ENCODE measurements at regions not wholly inside any gene's neighbourhood (a gene's known extent, or its start where the extent isn't known, plus 50 kb on each side); places are given as distances from the start of the nearest gene placed in this dataset.

- no peak for DNase-seq
These were observed 117.0 kb upstream of the KCNJ16 start for GRCh38 chr17:69958063-69958462.

DNA sequence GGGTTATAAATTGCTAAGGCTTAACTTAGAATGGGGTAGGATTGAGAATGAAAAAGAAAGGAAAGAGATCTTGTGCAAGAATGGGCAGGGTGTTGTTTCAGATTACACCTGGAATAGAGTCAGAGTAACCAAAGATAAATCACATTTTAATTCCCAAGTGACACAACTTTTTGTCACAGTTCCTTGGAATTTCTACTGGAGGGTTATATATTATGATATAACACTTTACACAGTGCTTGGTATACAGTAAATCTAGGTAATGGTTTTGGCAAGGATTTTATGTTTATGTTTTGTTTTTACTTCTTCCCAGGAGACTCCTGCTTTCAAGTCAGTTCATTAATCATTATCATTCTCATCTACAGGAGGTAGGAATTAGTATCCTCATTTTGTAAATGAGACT, 115.7 kb upstream of the KCNJ16 start:
- no peak for DNase-seq

DNA sequence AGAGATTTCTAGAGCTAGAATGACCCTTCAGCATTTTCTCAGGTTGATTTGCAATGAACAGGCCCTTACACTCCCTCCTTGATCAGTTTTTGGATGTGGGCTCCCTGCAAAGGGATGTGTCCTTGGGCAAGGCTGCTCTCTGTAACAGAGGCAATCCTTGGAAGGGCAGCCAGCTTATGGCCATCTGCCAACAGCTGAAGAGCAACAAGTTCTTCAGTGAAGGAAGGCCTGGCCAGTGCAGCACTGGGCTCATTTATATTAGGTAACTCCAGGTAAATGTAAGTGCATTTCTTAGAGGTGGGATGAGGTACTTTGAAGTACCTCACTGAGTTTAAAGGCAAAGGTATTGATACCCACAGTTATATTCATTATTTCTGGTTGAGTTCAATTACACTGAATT, 114.3 kb upstream of the KCNJ16 start:
- DNase-seq: no peak

DNA sequence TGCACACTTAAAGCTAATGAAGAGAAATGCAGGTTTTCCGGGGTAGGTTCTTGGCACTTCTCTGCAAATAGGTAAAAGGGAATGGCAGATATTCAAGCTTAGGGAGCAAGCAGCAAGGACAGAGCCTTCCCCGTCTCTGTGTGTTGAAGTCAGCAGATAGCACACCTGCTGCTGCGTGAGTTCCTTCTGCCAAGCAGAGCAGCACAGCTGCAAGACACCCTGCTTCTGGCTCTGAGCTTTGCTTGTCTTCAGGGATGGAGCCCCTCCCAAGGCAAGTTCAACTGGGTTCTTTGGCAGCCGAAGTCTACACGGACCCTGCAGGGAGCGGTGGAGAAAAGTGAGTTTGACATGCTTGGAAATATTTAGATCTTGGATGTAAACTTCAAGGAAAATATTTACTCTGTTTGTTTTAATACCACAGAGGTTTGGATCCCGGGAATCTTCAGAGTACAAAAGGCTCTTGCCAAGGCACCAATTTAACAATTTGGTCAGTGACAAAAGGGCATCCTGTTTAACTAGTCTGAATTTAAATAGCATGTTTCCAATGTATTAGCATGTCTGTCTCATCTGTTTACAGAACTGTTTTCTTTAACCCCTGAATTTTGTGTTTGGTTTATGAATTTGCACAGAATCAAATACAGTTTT, 113.4 kb upstream of the KCNJ16 start:
- DNase-seq: no peak

DNA sequence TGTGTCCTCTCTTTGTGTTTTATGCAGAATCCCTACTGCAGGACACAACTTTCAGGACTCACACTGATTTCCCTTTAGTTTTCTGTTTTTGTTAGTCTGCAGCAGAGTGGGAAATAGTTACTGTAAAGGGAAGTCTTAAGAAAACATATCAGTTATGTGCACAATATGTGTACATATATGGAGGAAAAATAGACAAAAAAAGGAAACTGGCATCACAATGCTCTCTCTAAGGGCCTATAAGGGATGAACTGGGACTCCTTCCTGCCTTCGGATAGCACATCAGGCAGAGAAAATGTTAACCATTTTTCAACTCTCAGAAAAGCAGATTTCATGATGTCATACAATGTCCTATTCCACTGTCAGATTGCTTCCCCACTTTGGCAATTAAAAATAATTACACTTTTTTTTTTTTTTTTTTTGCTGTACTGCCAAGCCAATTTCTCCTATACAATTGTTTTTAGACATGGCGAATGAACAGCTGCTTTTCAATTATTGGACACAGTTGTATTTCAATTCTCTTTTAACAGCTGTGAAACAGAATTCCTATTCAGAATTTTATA, 112.5 kb upstream of the KCNJ16 start:
- DNase-seq: no peak

GRCh38 chr17:69967910-69968411, 107.1 kb upstream of the KCNJ16 start:
- DNase-seq: peak; percentile 81

DNA sequence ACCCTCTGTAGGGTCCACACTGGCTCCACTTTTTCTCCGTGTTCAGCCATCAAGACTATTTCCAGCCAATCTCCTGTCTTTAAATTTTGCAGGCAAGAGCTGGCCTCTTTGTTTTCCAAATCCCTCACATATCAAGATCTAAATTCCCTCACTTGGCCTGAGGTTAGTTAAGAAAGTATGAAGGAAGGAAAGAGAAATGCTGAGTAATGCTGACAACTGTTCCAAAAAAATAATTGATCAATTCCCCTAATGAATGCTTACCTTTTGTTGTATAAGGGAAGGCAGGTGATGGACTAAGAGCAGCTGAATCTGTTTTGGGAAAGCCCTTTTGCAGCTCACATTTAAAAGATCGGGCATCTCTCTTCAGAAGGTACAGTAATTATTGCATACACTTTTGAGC, 105.1 kb upstream of the KCNJ16 start:
- DNase-seq: no peak

DNA sequence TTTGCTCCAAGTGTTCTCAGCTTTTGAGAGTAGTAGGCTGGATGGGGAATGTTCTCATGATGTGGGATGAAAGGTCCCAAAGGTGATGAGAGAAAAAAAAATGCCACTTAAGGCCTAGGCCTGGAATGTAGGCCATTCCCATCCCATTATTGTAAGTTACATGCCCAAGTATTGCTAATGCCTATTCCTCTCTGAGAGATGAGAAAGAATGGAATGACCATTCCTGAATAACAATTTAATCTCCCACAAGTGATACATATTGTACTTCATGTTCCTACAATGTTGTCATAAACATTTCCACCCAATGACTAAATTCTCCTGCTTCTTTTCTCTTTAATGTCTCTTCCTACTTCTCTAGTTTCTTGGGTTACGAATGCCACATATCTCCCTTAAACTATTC, 102.8 kb upstream of the KCNJ16 start:
- DNase-seq: no peak

DNA sequence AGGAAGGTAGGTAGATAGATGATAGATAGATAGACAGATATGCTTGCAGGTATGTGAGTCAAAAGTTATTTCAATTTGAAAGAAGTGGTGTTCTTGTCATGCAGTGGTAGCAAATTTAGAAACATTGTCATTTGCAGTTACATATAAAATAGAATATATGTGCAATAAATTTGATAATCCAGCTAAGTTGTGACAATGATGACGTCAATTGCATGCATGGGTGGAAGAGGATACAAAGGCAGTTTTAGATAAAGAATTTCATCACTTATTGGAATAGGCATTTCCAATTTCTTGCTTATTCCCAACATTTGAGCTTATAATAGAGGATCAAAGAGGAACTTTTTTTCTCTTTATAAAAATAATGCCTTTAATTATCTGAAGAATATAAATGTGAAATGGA, 99.2 kb upstream of the KCNJ16 start:
- no peak for DNase-seq

GRCh38 chr17:69978056-69978646, 96.9 kb upstream of the KCNJ16 start:
- no peak for DNase-seq

DNA sequence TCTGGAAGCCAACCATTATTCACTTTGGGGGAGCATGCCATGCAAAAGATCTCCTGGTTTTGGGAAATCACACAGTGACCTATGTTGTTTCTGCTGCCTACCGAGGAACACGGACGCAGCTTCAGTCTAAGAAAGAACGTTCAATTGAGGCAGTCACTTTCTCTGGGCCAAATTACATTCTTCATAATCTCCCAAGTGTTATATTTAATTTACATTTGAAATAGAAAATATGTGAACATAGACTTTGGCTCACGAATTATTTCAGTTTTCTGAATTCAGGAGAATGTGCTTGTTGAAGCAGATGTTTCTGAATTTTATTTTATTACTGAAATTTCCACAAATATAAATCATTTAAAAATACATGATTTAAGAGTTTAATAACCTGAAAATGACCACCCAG, 93.6 kb upstream of the KCNJ16 start:
- no peak for DNase-seq

DNA sequence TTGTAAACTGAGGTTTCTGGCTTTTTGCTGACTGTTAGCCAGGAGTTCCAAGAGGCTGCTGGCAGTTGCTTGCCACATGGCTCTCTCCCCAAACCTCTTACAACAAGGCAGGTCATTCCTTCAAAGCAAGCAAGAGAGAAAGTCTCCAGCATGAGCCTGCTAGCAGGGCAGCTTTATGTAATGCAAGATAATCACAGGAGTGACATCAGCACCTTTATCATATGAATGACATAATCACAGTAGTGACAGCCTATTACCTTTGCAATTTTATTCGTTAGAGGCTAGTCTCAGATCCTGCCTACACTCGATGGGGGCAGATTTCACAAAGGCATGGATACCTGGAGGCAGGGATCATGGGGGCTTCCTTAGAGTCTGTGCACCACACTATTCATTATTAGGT, 79.5 kb upstream of the KCNJ16 start:
- no peak for DNase-seq

DNA sequence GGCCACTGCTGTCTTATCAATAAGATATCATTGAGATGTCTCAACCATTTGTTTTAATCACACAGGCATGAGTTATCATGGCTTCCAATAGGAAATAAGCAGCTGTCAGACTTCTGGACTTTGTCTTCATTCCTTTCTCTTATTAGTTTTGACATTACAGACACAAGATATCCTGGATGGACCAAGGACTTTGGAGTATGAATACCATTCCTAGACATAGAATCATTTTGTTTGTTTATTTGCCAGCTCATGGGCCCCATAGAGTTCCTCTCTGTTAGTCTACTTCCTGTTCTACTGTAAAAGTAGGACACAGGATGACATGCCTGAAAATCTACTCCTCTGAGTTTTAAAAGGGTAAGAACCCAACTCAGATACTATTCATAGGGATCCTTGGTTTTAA, 77.7 kb upstream of the KCNJ16 start:
- peak; percentile 3 for DNase-seq

DNA sequence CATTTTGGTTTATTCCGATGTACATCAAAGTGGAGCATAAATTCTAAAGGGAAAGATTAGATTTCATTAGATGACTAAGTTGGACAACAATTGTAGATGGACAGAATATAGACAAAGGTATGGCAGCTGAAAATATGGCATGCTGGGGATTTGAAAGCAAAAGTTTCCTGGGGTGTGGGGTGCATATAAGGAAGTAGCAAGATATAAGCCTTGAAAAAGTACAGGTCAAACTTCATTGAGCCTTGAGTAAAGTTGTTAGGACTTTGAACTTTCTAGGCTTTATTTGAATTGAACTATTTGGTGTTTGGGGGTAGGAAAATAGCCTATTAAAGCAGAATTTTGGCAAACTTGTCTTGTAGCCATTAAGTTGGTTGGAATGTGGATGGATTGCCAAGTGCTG, 75.8 kb upstream of the KCNJ16 start:
- DNase-seq: no peak

- DNase-seq: peak; percentile 10
These were observed 68.9 kb upstream of the KCNJ16 start for GRCh38 chr17:70006159-70006558.

DNA sequence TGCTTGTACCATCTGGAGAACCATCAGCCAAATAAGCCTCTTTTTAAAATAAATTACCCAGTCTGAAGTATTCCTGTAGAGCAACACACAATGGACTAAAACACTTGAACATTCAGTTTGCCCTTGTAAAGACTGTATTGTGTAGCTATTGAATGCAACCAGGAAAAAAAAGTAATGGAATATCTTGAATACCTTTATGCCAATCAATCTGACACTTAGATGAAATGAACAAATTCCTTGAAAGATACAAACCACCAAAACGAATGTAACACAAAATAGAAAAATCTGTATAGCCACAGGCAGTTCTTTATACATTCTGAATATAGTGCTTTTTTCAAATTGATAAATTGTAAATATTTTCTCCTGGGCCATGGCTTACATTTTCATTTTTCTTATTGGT, 63.3 kb upstream of the KCNJ16 start:
- no peak for DNase-seq

DNA sequence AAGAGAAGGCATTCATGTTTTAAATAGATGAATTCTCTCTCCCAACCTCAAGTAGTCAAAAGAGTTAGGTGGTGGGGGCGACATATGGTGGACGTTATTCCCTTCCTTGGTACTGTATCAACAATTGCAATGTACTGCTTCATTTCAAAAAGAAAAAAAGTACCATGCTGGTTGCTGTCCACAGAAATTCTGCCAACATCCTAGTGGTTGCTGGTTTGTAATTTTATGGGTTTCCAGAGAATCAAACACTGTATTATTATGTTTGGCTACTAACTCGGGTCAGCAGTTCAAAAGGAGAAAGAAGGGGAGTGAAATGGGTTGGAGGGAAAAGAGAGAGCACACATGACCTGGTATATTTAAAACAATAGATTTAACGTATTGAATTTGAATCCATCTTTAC, 61.1 kb upstream of the KCNJ16 start:
- no peak for DNase-seq

GRCh38 chr17:70017112-70017511, 57.9 kb upstream of the KCNJ16 start:
- no peak for DNase-seq

DNA sequence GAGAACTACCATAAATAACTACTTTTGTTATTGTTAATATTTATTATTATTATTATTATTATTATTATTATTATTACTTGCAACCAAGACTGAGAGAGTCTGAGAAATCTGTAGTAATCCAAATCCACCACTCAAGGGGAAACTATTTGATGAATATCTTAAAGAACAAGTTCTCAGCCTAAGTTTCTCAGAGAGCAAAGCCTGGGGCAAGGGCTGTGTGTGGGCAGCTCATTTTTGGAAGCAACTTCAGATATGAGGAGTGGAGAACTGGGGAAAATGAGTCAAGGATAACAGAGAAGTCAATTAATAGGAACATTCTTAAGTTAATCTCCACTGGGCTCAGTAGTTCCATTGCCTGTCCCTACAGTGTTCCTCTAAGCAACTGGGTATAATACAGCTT, 57.1 kb upstream of the KCNJ16 start:
- no peak for DNase-seq

DNA sequence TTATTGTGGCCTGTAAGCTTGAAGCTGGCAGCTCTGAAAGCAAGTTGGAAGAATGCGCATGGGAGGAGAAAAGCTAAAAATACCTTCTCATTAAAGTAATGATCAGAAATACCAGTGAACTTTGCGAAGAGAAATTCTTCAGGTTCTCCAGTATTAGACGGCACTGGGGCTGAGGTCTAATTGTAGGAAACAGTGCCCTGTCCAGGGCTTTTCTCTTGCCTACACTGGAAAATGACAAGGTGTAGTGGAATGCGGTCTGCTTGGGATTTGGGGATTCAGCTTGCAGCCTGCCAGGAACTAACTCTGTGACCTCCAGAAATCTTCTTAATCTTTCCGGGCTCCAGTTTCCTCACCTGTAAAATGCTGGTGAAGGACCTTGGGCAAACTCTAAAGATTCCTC, 53.3 kb upstream of the KCNJ16 start:
- peak; percentile 2 for DNase-seq

- DNase-seq: no peak
These were observed 52.9 kb upstream of the KCNJ16 start for GRCh38 chr17:70022175-70022574.

DNA sequence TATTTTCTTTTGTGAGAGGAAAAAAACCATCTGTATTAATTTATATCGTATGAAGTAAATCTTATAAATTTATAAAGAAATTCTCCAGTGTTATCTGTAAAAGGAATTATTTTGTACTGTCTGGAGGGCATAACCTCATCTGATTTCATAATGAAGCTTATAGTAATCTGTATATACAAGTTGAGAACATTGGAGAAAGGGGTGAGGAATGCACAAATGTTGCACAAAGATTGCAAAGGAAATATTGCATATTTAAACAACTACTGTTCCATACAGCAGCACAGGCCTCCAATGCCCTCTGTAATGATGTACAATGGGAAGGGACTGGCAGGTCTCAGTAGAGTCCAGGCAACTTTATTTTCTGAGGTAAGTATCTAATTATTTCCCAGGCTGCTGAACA, 50.8 kb upstream of the KCNJ16 start:
- DNase-seq: no peak
